ENCODE measurements at regions not wholly inside any gene's neighbourhood (a gene's known extent, or its start where the extent isn't known, plus 50 kb on each side); places are given as distances from the start of the nearest gene placed in this dataset.
"Not testable (repeated sequence)": the region's sequence is repeated elsewhere in the genome, so short reads cannot be mapped to it uniquely, and the experiment has no call there.

DNA sequence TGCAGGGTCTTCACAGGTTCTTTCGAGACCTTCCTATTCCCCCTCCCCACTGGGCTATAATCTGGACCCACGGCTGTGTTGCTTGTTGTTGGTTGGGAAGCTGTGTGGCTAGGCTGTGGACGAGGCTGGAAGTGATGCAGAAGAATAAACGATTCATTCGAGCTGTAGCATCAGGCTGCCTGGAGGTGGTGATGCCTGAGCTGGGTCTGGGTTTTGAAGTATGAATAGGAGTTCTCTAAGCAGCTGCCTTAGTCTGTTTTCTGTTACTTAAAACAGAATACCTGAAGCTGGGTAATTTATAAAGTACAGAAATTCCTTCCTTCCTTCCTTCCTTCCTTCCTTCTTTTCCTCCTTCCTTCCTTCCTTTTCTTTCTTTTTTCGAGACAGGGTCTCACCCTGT, 126.5 kb upstream of the ZEB1 start:
- no peak for DNase-seq

DNA sequence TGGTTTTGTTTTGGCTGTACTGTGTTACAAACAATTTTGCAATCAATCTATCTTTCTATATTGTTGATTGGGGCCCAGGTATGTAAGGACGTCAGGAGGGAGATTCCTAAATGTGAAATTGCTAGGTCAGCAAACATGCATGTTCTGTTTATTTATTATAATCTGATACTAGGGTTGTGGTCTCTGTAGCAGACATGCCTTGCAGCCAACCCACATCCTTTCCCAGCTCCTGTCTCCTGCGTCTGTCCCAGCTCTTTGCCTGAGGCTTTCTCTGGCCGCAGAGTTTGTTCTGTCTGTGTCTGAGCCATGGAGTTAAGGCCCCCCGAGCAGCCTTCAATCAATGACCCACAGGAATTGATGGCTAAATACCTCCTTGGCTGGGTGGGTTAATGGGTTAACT, 124.0 kb upstream of the ZEB1 start:
- DNase-seq: no peak

DNA sequence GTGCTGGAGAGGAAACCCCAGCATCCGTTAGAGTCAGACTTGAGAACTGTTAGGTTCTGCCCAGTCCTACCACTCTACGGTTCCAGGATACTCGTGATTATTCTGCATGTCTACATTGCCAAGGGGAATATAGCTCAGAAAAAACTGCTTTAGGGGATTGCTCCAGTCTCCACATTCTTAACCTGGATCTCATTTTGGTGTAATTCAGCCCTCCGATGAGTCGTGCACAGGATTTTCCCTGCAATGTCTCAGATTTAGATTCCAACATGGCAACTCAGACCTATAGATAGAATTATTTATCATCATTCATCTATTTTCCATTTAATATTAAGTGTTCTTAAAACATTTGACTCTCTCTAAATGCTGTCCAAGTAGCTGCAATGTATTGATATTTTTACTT, 121.1 kb upstream of the ZEB1 start:
- DNase-seq: no peak

DNA sequence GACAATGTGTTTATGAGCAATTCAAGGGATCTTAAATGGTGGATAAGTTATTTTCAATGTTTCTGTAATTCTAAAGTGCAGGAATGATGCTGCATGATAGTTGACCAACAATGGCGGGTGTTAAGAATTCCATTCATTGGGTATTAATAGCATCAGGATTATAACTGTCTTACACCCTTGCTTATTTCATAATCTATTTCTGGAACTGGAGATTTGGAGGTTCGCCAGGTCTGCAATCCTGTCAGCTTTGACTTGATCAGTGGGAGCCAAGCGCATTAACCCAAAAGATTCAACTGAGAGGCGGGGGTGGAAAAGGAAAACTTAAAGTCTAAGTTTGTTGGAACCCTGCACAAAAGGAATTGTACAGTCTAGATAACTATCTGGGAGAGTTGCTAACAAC, 114.9 kb upstream of the ZEB1 start:
- DNase-seq: no peak

DNA sequence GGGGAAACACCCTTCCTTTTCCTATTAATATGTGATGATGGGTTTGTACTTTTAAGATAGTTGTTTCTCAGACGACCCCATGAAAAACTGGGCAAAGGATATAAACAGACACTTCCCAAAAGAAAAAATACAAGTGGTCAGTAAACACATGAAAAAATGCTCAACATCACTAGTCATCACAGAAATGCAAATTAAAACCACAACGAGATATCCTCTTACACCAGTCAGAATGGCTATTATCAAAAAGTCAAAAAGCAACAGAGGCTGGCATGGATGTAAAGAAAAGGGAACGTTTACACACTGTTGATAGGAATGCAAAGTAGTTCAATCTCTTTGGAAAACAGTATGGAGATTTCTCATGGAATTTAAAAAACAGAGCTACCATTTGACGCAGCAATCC, 111.4 kb upstream of the ZEB1 start:
- no peak for DNase-seq

DNA sequence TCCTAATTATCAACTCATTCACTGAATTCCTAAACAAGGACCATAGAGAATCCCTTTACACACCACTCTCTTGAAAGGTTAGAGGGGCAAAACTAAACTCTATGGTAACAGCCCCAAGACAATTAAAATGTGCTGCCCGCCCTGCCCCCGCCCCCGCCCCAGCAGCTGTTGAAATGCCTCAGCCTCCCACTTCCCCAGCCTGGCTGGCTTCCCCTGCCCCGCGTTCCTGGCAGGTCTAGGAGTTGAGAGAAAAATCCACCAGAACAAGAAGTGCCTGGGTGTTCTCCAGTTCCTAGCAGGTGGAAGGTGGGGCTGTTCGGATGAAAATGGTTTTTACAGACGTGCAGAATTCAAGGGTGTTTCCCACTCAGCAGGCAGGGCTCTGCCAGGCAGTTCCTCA, 109.5 kb upstream of the ZEB1 start:
- no peak for DNase-seq

DNA sequence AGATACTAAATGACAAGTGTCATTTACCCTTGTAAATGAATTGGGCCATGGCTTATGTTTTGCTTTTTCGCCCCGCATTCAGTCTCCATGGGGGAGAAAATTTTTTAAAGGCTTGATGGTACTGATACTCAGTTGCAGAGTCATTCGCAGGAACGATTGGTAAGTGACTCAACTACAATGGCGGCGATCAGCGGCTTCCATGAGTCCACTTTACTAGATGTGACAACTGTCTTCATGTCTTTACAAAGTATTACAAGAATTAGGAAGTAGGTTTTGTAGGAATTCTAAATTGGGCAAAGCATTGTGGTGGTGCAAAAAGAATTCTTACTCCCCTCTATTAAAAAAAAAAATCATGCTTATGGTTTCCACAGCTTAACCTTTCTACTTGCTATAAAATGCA, 108.8 kb upstream of the ZEB1 start:
- no peak for DNase-seq

DNA sequence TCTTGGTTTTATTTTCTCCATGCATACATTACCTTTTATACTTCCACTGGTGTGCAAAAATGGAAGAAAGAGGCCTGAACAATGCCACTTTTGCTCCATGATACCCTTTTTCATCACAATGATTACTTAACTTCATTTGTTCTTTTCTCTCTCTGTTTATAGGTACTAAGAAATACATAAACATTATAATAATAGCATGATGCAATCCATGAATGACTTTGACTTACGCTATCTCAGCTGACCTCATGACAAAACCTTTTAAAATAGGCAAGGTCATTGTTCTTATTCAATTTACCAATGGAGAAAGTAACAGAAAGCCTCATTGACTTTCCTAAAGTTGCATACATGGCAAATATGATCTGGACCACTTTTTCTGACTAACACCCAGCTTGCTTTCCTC, 105.1 kb upstream of the ZEB1 start:
- no peak for DNase-seq

DNA sequence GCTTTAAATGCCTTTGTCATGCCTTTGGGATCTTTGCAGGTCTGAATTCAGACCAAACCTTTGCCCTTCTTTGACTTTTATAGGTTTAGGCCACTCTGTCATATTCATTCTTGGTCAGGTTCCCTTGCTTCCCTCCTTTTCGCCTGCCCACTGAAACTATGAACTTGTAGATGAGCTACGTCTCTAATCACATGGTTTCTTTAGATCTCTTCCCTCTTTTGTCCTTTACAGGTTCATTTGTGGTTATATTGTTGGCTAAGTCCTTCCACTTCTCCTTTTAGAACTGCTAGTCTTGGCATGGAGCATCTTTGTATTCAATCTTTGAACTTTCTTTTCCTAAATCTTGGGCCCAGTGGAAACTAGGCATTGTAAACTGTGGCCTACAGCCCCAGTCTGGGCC, 104.0 kb upstream of the ZEB1 start:
- no peak for DNase-seq

DNA sequence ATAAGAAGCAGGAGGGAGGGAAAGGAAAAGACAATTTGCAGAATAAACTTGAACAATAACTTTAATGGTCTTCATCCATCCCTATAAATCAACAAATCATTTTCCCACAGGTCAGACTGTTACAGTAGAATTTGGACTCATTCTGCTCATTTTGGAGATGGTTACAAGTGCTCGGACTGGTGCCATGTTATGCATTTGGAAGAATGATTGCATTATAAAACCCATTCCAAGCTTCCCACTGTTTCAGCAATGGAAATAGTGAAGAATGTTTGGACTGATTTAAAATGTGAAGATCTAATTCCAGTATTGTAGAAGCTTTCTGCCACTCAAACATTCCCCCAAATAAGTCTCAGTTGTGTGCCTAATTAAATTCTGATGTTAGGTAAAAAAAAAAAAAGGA, 99.7 kb upstream of the ZEB1 start:
- no peak for DNase-seq

DNA sequence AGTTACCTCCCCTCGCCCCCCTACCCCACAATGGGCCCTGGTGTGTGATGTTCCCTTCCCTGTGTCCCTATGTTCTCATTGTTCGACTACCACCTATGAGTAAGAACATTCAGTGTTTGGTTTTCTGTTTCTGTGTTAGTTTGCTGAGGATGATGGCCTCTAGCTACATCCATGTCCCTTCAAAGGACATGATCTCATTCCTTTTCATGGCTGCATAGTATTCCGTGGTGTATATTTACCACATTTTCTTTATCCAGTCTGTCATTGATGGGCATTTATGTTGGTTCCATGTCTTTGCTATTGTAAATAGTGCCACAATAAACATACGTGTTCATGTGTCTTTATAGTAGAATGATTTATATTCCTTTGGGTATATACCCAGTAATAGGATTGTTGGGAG, 90.2 kb upstream of the ZEB1 start:
- not testable (repeated sequence) for DNase-seq

DNA sequence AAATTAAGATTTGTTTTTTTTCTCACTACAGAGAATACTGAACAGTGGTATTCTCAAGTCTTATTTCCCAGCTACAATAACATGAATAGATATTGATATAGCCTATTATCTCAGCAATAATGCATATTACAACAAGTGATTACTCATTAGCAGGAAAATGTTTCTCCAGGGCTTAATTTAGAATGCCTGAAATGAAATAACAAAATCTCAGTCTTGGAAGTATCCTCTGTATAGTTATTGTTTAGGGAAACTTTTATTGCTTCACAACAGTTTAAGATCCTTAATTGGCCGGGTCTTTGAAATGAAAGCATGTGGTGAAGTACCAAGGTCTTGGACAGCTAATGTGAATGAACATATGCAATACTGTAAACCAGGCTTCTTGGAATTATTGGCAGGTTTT, 79.1 kb upstream of the ZEB1 start:
- DNase-seq: no peak

DNA sequence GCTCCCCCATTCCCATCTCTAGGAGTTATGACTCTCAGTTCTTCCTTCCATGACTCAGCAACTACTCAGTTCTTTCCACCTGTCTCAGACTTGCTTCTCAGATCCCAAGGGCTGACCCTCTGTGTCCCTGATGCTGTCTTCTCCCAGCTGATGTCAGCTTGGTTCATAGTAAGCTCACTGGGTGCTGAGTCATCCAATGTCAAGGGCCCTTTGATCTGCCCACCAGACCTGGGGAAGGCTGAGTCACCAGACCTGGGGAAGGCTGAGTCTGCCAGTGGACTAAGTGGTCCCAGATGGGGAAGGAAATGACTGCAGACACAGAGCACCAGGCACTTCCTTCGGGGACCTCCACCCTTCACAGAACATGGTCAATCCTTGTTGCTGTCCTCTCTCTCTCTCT, 76.1 kb upstream of the ZEB1 start:
- peak; percentile 17 for DNase-seq

DNA sequence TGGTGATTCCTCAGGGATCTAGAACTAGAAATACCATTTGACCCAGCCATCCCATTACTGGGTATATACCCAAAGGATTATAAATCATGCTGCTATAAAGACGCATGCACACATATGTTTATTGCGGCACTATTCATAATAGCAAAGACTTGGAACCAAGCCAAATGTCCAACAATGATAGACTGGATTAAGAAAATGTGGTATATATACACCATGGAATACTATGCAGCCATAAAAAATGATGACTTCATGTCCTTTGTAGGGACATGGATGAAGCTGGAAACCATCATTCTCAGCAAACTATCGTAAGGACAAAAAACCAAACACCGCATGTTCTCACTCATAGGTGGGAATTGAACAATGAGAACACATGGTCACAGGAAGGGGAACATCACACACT, 67.9 kb upstream of the ZEB1 start:
- DNase-seq: not testable (repeated sequence)

DNA sequence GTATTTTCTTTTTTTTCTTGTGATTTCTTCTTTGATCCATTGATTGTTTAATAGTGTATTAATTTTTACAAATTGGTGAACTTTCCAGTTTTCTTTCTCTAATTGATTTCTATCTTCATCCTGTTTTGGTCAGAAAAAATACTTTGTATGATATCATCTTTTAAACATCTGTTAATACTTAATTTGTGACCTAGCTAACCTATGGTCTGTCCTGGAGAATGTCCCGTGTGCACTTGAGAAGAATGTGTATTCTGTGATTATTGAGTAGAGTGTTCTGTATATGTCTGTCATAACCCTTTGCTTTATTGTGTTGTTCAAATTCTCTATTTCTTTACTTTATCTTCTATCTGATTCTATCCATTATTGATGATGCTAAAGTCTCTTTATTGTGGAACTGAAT, 65.8 kb upstream of the ZEB1 start:
- no peak for DNase-seq

DNA sequence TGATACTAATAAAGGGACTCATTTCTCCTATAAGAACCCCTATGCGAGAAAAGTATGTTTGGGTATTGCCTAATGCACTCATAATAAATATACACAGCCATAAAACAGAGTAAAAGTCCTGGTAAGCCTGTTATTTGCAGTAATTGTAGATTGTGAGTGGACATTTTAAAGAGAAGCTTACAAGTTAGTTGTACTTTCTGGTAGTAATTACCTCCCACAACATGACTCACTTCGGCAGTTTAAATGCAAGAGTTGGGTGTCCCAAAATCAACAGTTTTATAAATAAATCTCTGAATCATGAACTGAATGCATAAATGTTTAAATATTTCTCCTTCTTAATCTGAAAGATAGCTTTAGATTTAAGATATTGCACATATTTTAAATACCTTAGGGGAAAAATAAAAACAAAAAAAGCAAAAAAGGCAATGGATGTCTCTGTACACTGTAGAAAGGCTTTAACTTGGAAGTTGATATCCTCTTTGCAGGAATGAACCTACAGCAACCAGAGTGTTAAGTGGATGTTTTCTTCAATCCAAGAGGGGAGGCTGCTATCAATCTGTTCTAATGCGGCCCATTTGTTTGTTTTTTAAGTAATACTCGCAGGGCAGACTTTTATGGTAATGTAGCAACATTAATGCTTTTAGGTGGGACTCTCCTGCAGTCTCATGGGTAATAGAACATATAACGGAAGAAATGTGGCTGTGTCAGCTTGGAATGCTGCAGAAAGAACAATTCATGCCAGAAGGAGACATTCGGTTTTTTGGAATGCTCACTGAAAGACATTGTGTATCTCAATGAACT, 57.3 kb upstream of the ZEB1 start:
- no peak for DNase-seq

DNA sequence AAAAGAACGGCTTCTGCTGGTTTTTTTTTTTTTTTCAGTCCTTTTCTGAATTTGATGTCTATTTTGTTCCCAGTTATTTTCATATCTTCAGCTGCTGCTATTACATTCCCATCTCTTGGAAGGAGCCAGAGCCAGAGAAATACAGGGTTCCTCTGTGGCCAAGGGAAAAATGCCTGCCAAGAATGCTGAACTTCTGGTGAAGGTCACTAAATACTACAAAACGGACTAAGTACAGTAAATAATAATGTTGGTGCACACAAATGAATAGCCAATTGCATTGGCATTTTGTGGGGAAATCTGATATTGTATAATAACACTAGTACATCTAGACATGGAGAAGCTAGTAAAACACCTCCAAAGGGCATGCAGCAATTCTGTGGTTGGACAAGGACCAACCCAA, 56.3 kb upstream of the ZEB1 start:
- DNase-seq: no peak

DNA sequence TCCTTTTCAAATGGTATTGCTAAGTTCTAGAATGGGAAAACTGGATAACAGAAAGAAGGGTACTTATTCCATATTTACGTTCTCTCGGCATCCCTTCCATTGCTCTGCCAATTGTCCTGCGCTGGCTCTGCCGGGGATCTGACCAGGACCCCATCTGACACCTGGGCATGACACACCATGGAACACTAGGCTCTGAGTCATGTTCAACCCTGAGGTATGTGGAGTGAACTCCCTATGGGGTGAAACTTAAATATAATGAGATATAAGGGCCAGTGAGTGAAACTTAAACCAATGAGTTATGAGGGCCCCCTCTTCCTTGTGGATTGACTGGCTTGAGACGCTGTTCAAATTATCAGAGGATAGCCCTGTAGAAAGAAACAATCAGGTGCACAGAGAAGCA, 55.1 kb upstream of the ZEB1 start:
- no peak for DNase-seq

DNA sequence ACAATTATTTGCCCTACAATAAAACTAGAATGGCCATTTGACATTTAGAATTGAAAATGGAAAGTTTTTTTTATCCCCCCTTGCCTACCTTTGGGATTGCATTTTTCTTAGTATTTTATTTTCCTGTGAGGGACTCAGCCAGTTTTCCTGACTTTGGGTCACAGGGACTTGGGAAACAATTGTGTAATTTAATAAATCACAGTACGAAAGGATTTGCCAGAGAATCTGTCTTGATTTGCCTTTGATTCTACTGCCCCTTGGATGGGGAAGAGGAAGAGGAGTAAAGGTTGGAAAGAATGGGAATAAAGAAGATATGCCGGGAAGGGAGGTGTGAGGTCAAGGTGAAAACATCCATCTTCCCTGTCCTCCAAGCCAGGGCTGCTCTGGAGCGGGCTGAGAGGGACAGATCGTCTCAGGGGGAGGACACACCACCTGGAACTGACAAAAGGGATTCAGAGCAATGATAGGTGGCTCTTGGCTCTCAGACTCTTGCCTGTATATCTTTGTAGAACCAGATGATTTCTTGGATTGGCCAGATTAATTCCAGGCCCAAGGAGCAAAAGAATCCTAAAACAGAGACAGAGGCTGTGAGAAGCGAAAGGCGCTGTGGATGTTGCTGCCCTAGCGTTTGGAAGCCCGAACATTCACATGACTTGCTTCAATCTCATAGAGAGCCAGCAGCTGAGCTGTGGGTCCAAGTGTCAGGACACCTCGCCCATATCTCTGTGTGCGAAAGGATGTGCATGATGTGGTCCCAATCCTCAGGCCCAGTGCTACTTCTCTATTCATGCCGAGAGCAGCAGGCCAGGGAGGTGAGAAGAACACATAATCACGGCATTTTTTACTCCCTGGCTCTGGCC, 50.3 kb upstream of the ZEB1 start:
- no peak for DNase-seq
